ENCODE measurements at regions not wholly inside any gene's neighbourhood (a gene's known extent, or its start where the extent isn't known, plus 50 kb on each side); places are given as distances from the start of the nearest gene placed in this dataset.

DNA sequence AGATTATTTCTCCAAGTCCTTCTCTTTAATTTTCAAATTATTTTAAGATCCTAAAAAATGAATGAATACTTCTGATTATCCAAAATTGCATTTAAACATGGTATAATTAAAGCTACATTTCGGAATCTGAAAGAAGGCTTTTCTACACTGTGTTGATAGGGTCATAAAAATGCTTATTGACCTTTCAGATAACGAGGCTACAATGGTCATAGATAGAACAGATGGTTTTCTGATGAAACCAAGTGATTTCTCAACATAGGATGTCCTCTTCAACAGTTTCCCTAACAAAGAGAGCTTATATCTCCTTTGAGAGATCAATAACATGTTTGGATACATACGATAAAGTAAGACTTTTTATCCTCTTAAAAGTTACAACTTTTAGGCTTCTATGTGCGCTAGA, 201.1 kb downstream of the PTH2R start:
- TF ChIP-seq, protein P1, sequence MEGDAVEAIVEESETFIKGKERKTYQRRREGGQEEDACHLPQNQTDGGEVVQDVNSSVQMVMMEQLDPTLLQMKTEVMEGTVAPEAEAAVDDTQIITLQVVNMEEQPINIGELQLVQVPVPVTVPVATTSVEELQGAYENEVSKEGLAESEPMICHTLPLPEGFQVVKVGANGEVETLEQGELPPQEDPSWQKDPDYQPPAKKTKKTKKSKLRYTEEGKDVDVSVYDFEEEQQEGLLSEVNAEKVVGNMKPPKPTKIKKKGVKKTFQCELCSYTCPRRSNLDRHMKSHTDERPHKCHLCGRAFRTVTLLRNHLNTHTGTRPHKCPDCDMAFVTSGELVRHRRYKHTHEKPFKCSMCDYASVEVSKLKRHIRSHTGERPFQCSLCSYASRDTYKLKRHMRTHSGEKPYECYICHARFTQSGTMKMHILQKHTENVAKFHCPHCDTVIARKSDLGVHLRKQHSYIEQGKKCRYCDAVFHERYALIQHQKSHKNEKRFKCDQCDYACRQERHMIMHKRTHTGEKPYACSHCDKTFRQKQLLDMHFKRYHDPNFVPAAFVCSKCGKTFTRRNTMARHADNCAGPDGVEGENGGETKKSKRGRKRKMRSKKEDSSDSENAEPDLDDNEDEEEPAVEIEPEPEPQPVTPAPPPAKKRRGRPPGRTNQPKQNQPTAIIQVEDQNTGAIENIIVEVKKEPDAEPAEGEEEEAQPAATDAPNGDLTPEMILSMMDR (IDR thresholded peaks at IDR 0.05): no peak
- TF ChIP-seq EZH2 (IDR thresholded peaks at IDR 0.05; ENCODE audit: borderline replicate concordance, insufficient read depth, low read depth, low read length, poor library complexity, severe bottlenecking): no peak
